Dedifferentiated amniotic fluid mesenchymal stem cell (primary cell): ENCODE measurements at regions not wholly inside any gene's neighbourhood (a gene's known extent, or its start where the extent isn't known, plus 50 kb on each side); places are given as distances from the start of the nearest gene placed in this dataset.

Source experiments
- DNase-seq: peaks from one replicate; pipeline ENCODE4 v3.0.0-alpha.2; 2016; ENCODE audit errors: extremely low spot score

DNA sequence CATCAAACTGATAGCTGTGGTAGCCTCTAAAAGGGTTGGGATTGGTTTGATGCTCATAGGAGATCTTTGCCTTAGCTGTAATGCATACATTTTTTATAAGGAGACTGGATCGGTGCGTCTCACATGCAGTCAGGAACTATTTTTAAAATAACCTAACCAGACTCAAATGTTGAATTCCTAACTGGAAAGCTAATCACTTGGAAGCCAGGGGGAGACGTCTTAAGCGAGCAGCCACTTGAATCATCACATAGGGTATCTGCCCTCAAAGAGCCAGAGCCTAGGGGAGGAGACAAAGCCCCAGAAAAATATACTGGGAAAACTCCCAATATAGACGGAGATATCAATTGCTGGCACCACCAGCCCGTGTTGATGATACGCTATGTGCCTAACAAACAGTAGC lies 61.7 kb upstream of the PUM1 start:
- DNase-seq, result peak; percentile 82

DNA sequence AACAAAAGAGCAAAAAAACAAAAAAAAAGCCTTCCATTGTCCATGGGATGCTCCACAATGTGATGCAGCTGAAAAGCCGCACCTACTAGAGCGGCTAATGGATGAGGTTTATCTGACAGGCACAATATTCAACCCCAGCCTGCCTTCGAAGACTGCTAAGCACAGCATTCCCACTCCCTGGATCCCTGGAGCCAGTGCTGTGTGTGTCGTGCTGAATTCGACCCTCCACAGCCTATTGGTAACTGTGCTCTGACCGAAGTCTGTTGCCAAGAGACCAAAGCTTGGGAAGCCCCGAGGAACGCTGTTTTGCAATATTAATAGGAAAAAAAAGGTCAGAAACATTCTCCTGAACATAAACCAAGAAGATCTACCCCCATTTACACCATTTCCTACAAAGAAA lies 57.2 kb upstream of the PUM1 start:
- no peak for DNase-seq

DNA sequence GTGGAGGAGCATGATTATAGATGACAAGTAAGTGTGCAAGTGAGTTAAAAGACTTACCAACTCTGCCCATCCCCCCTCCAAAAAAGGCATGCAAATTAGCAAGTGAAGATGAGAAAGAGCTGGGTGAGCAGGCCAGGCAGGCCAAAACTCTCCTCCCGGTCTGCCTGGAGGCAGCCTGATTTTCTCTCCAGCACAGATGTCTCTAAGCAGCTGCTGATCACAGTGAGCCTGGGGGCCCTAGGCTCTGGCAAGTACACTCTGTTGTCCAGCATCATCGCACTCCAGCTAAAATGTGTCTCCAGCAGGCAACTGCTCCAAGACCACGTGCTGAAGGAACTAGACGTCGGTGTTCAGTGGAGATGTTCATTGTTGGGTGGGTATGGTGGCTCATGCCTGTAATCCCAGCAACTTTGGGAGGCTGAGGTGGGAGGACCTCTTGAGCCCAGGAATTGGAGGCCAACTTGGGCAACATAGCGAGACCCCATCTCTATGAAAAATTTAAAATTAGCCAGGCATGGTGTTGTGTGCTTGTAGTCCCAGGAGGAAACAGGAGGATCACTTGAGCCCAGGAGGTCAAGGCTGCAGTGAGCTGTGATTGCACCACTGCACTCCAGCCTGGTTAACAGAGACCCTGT lies 56.7 kb upstream of the PUM1 start:
- no peak for DNase-seq

DNA sequence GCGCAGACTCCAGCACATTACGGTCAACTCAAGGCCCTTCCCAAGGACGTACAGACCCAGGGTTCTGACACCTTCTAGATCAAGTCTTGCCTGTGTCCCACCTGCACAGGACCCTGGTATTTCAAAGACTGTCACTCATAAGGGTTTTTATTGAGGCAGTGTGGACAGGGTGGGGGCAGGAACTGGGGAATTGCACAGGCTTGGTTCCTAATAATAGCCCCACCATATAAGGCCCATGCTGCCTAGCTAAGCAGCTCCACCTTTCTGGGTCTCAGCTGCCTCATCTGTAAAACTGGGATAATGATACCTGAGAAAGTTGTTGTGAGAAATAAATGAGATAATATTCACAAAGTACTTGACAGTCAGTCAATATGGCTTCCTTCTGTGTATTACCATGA lies 55.3 kb upstream of the PUM1 start:
- DNase-seq, result no peak

DNA sequence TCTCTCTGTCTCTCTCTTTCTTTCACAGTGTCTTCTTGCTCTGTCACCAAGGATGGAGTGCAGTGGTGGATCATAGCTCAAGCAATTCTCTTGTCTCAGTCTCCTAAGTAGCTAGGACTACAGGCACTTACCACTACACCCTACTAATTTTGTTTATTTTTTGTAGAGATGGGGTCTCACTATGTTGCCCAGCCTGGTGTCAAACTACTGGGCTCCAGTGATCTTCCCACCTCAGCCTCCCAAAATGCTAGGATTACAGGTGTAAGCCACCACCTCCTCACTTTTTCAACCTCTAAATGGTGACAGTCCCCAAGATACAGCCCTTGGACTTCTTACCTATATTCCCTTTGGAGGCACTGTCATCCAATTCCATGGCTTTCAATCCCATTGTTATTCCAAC lies 50.5 kb upstream of the PUM1 start:
- DNase-seq, result no peak
